HL-60 (cell line): ENCODE measurements at regions not wholly inside any gene's neighbourhood (a gene's known extent, or its start where the extent isn't known, plus 50 kb on each side); places are given as distances from the start of the nearest gene placed in this dataset.

ENCODE experiments used
- DNase-seq, 2 experiments: peaks; one replicate each; pipeline ENCODE4 v3.0.0-alpha.2; 2010 to 2020; ENCODE audit warnings: low read depth in 1 of 2, low spot score in 1 of 2
- H3K27ac ChIP-seq: fragments of 250-450 bp; sonication (Bioruptor Pico); replicated peaks from 2 replicates; pipeline ENCODE4 v1.5.1; 2020; ENCODE audit warnings: mild to moderate bottlenecking, moderate library complexity
- H3K27me3 ChIP-seq: fragments of 250-450 bp; sonication (Bioruptor Pico); 2 replicates; pipeline ENCODE4 v1.5.1; 2021; ENCODE audit warnings: mild to moderate bottlenecking, moderate library complexity; ENCODE audit not compliant: insufficient read depth, poor library complexity, severe bottlenecking
- H3K4me3 ChIP-seq: replicated peaks from 2 replicates; pipeline ENCODE4 v1.5.1; 2011; ENCODE audit warnings: mild to moderate bottlenecking, control low read depth, low read length; ENCODE audit not compliant: insufficient read depth
- CTCF ChIP-seq: IDR thresholded peaks from one replicate; pipeline ENCODE4 v1.5.1; 2011; ENCODE audit warnings: low read length, control low read depth, inconsistent platforms; ENCODE audit not compliant: insufficient read depth
- GABPA ChIP-seq: IDR thresholded peaks from 2 replicates; pipeline ENCODE4 v1.6.1; 2012; ENCODE audit warnings: low read depth
- POLR2AphosphoS5 ChIP-seq: IDR thresholded peaks from 2 replicates; pipeline ENCODE4 v1.6.1; 2012; ENCODE audit warnings: low read depth
- REST ChIP-seq: IDR thresholded peaks from 2 replicates; pipeline ENCODE4 v1.6.1; 2012; ENCODE audit warnings: low read depth; ENCODE audit not compliant: insufficient replicate concordance
- SPI1 ChIP-seq: IDR thresholded peaks from 2 replicates; pipeline ENCODE4 v1.6.1; 2012; ENCODE audit warnings: low read depth, mild to moderate bottlenecking, borderline replicate concordance

DNA sequence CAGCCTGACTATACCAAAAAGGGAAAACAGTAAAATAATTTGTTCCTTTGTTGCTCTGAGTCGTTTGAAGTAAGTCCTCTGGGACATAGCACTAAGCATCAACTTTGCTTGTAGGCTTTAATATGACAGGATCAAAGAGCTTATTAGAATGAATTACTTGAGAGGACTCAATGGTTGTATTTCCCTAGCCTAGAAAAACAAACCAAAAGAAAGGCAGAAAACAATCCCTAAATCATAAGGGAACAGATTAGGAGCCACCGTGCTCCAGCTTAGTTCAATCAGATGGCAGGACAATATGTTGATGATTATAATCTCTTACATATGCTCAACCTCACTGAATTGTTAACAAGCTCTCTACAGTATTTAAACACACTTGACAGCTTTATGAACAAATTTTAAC is 988.4 kb downstream of the FLRT2 start:
- TF ChIP-seq CTCF (no peak), REST (no peak), GABPA (no peak), POLR2AphosphoS5 (no peak), SPI1 (no peak)
- DNase-seq: no peak
- Histone ChIP-seq H3K27ac (no peak overlapping the region), H3K27me3 (no peaks in the 10 kb centered on the region), H3K4me3 (no peak overlapping the region)

- Histone ChIP-seq H3K4me3 (no peak overlapping the region), H3K27ac (no peak overlapping the region), H3K27me3 (no peaks in the 10 kb centered on the region)
- DNase-seq: no peak
- no peak for TF ChIP-seq POLR2AphosphoS5
- TF ChIP-seq SPI1: no peak
- TF ChIP-seq CTCF: no peak
- no peak for TF ChIP-seq REST
- TF ChIP-seq GABPA: no peak
Observed at GRCh38 chr14:86515195-86515594, 985.3 kb downstream of the FLRT2 start.

DNA sequence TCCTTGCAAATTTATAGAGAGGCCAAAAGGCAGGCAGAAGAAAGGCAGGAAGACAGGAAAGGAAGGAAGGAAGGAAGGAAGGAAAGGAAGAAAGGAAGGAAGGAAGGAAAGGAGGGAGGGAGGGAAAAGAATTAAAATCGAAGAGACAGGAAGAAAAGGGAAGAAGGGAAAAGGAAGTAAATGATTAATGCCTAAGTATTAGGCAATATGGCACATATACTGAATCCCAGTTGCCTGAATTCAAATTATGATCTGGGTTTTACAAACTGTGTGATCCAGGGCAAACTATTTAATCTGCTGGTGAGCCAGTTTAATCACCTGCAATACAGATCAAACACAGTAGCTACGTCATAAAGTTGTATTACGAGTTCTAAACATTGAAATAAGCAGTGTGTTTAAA is 983.6 kb downstream of the FLRT2 start:
- no peak for DNase-seq
- no peak for TF ChIP-seq REST
- TF ChIP-seq GABPA: no peak
- no peaks in the 10 kb centered on the region for H3K27me3 ChIP-seq
- no peak overlapping the region for H3K27ac ChIP-seq
- no peak overlapping the region for H3K4me3 ChIP-seq

GRCh38 chr14:86513056-86513455 is 983.1 kb downstream of the FLRT2 start:
- TF ChIP-seq CTCF: no peak
- no peak for TF ChIP-seq SPI1
- no peak for TF ChIP-seq GABPA
- TF ChIP-seq POLR2AphosphoS5: no peak
- no peak for TF ChIP-seq REST
- Histone ChIP-seq H3K4me3 (no peak overlapping the region), H3K27me3 (no peaks in the 10 kb centered on the region), H3K27ac (no peak overlapping the region)
- DNase-seq: no peak
